Vagina (tissue), 2 donors: ENCODE measurements at regions not wholly inside any gene's neighbourhood (a gene's known extent, or its start where the extent isn't known, plus 50 kb on each side); places are given as distances from the start of the nearest gene placed in this dataset.

Experiments
- POLR2AphosphoS5 ChIP-seq, 2 donors: sonication (generic); formaldehyde crosslinking; IDR thresholded peaks; one replicate each; pipeline ENCODE4 v1.9.0; 2017; ENCODE audit warnings: antibody characterized with exemption in 2 of 2, mild to moderate bottlenecking in 2 of 2, low read depth in 1 of 2; ENCODE audit not compliant: insufficient read depth in 1 of 2
- TF ChIP-seq, protein P1 (sequence below), 3 experiments: fragments of 450-650 bp in 2 of 3; fragments of 200-600 bp in 1 of 3; sonication (generic) in 1 of 3; IDR thresholded peaks; one replicate each; pipeline ENCODE4 v1.5.1; 2017 to 2019; ENCODE audit warnings: antibody characterized with exemption in 3 of 3, mild to moderate bottlenecking in 2 of 3, moderate library complexity in 2 of 3

DNA sequence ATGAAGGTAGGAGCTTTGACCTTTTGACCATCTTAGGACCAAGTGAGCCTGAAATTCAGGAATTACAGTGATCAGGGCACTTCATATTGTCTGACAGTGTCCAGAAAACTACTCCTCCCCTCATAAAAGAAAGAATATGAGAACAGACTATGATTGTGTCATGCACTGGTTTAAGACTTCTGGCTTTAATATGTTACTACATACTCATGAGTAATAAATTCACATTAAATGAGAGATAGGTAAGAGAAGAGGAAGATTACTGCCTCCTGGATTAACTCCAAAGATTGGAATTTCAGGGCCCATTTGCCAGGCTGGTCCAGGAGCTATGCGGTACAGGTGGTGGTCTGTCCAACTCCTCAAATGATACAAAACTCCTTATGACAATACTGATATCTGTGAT is 213.5 kb upstream of the ADRA1B start:
- TF ChIP-seq, protein P1, sequence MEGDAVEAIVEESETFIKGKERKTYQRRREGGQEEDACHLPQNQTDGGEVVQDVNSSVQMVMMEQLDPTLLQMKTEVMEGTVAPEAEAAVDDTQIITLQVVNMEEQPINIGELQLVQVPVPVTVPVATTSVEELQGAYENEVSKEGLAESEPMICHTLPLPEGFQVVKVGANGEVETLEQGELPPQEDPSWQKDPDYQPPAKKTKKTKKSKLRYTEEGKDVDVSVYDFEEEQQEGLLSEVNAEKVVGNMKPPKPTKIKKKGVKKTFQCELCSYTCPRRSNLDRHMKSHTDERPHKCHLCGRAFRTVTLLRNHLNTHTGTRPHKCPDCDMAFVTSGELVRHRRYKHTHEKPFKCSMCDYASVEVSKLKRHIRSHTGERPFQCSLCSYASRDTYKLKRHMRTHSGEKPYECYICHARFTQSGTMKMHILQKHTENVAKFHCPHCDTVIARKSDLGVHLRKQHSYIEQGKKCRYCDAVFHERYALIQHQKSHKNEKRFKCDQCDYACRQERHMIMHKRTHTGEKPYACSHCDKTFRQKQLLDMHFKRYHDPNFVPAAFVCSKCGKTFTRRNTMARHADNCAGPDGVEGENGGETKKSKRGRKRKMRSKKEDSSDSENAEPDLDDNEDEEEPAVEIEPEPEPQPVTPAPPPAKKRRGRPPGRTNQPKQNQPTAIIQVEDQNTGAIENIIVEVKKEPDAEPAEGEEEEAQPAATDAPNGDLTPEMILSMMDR (IDR thresholded peaks at IDR 0.05) = no peak
- TF ChIP-seq POLR2AphosphoS5 (IDR thresholded peaks at IDR 0.05; ENCODE audit: insufficient read depth in 1 of 2, low read depth in 1 of 2) = no peak
